ENCODE measurements at regions not wholly inside any gene's neighbourhood (a gene's known extent, or its start where the extent isn't known, plus 50 kb on each side); places are given as distances from the start of the nearest gene placed in this dataset.
"Not testable (repeated sequence)": the region's sequence is repeated elsewhere in the genome, so short reads cannot be mapped to it uniquely, and the experiment has no call there.

DNA sequence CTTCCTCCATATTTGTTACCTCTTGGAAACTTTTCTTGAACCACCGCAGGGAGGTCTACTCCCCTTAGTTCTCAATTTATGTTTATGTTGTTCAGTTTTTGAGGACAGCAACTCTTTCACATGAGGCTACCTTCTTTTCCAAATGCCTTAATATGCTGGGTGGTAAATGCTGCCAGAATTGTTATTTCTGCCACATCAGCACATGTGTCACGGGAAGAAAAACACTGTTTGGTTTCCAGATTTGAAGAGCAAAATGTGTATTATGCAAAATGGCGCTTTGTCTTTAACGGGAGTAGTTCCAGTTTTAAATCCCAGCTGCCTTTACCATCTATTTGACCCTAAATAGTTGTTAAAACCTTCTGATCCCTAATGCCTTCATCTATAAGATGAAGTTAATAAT lies 606.2 kb upstream of the TBL1XR1 start:
- 95 to 96% methylated on average over 4 of the region's 4 CpGs for WGBS, 2 donors
- no peak for TF ChIP-seq POLR2AphosphoS5 (IDR thresholded peaks at IDR 0.05)
- TF ChIP-seq EP300 (IDR thresholded peaks at IDR 0.05), result no peak
- no peak for TF ChIP-seq POLR2A (IDR thresholded peaks at IDR 0.05)
- TF ChIP-seq, protein P1, sequence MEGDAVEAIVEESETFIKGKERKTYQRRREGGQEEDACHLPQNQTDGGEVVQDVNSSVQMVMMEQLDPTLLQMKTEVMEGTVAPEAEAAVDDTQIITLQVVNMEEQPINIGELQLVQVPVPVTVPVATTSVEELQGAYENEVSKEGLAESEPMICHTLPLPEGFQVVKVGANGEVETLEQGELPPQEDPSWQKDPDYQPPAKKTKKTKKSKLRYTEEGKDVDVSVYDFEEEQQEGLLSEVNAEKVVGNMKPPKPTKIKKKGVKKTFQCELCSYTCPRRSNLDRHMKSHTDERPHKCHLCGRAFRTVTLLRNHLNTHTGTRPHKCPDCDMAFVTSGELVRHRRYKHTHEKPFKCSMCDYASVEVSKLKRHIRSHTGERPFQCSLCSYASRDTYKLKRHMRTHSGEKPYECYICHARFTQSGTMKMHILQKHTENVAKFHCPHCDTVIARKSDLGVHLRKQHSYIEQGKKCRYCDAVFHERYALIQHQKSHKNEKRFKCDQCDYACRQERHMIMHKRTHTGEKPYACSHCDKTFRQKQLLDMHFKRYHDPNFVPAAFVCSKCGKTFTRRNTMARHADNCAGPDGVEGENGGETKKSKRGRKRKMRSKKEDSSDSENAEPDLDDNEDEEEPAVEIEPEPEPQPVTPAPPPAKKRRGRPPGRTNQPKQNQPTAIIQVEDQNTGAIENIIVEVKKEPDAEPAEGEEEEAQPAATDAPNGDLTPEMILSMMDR (IDR thresholded peaks at IDR 0.05), result no peak
- intact Hi-C loops (cut with DNase I), result no loop called here

GRCh38 chr3:177804032-177804431 lies 606.8 kb upstream of the TBL1XR1 start:
- no peak for DNase-seq
- WGBS, 2 donors, result 82 to 87% methylated on average over 3 of the region's 3 CpGs

More for the DNA sequence above, 606.2 kb upstream of the TBL1XR1 start:
- Histone ChIP-seq H3K4me1 (peaks cover 0 to 9% (median 0%) of the 10 kb centered on the region in 4 donors), H3K27me3 (no peaks in the 10 kb centered on the region), H3K36me3 (no peaks in the 10 kb centered on the region), H3K9me3 (no peaks in the 10 kb centered on the region), H3K27ac (no peak overlapping the region), H3K4me3 (no peak overlapping the region)
- DNase-seq, result no peak

GRCh38 chr3:177804646-177805045 lies 607.4 kb upstream of the TBL1XR1 start:
- 96 to 98% methylated on average over 9 of the region's 9 CpGs for WGBS, 2 donors
- intact Hi-C loops (cut with DNase I), result no loop called here
- peaks cover 0 to 10% (median 0%) of the 10 kb centered on the region in 4 donors for H3K4me1 ChIP-seq
- no peak for DNase-seq
- no peaks in the 10 kb centered on the region for H3K36me3 ChIP-seq
- no peak overlapping the region for H3K4me3 ChIP-seq
- TF ChIP-seq EP300 (IDR thresholded peaks at IDR 0.05) (no peak), POLR2A (IDR thresholded peaks at IDR 0.05) (no peak), POLR2AphosphoS5 (IDR thresholded peaks at IDR 0.05) (no peak)
- TF ChIP-seq, protein P1 (IDR thresholded peaks at IDR 0.05), result no peak
- no peaks in the 10 kb centered on the region for H3K9me3 ChIP-seq
- no peak overlapping the region for H3K27ac ChIP-seq
- no peaks in the 10 kb centered on the region for H3K27me3 ChIP-seq

More at GRCh38 chr3:177804032-177804431, 606.8 kb upstream of the TBL1XR1 start:
- TF ChIP-seq, protein P1 (IDR thresholded peaks at IDR 0.05), result no peak
- TF ChIP-seq POLR2A (IDR thresholded peaks at IDR 0.05) (no peak), EP300 (IDR thresholded peaks at IDR 0.05) (no peak), POLR2AphosphoS5 (IDR thresholded peaks at IDR 0.05) (no peak)
- intact Hi-C loops (cut with DNase I), result no loop called here
- Histone ChIP-seq H3K36me3 (no peaks in the 10 kb centered on the region), H3K9me3 (no peaks in the 10 kb centered on the region), H3K27me3 (no peaks in the 10 kb centered on the region), H3K27ac (no peak overlapping the region), H3K4me3 (no peak overlapping the region), H3K4me1 (peaks cover 0 to 9% (median 0%) of the 10 kb centered on the region in 4 donors)

DNA sequence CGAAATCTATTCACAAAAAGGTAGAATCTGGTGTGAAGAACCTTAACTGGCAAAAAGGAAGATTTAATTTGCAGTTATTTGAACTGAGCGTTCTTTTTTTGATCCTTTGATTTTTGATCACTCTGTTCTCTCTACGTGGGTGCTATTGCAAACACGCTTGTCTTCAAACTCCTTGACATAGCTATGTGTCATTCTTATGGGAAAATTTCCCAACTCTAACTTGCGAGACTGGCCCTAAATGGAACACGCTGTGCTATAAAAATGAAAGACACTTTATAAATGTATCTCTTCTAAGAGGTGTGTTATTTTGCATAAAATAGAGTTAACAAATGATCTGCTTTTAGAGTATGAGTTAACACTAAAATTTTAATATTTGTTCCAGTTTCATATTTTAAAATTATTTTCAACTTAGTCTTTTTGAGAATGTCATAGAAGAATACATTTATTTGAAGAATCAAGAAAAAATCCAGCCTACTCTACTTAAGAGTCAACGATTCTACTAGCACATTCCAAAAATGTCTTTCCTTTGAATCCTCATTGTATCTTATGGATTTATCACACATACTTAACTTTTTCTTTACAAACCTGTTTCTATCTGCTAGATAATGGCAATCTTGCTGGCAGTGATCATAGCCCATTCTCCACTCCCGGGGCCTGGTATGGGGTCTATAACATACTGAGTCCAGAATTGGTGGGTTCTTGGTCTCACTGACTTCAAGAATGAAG lies 610.0 kb upstream of the TBL1XR1 start:
- H3K27me3 ChIP-seq, result no peaks in the 10 kb centered on the region
- no peaks in the 10 kb centered on the region for H3K36me3 ChIP-seq
- DNase-seq, result no peak
- 82 to 88% methylated on average over 8 of the region's 8 CpGs for WGBS, 2 donors
- H3K9me3 ChIP-seq, result no peaks in the 10 kb centered on the region
- H3K4me3 ChIP-seq, result no peak overlapping the region
- peaks cover 0 to 27% (median 20%) of the 10 kb centered on the region in 4 donors for H3K4me1 ChIP-seq
- TF ChIP-seq EP300 (IDR thresholded peaks at IDR 0.05) (no peak), POLR2A (IDR thresholded peaks at IDR 0.05) (no peak), POLR2AphosphoS5 (IDR thresholded peaks at IDR 0.05) (no peak)
- TF ChIP-seq, protein P1 (IDR thresholded peaks at IDR 0.05), result no peak
- no peak overlapping the region for H3K27ac ChIP-seq
- intact Hi-C loops (cut with DNase I), result no loop called here

DNA sequence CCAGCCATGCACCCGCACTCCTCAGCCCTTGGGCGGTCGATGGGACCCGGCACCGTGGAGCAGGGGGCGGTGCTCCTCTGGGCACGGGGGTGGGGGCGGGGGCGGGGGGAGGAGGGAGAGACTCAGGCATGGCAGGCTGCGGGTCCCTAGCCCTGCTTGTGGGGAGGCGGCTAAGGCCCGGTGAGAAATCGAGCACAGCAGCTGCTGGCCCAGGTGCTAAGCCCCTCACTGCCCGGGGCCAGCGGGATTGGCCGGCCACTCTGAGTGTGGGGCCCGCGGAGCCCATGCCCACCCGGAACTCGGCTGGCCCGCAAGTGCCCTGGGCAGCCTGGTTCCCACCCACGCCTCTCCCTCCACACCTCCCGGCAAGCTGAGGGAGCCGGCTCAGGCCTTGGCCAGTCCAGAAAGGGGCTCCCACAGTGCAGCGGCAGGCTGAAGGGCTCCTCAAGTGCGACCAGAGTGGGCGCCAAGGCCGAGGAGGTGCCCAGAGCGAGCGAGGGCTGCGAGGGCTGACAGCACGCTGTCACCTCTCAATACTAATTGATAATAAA lies 611.7 kb upstream of the TBL1XR1 start:
- WGBS, 2 donors, result 97 to 98% methylated on average over 32 of the region's 32 CpGs
- Histone ChIP-seq H3K27ac (peak overlapping the region in 2 of 4 donors; percentile 70 to 75), H3K4me1 (peaks cover 0 to 44% (median 35%) of the 10 kb centered on the region in 4 donors)
- H3K27me3 ChIP-seq; H3K9me3 ChIP-seq; H3K36me3 ChIP-seq; intact Hi-C loops (cut with DNase I); H3K4me3 ChIP-seq: not testable (repeated sequence)
- peak; percentile 65 for DNase-seq
